ENCODE measurements at regions not wholly inside any gene's neighbourhood (a gene's known extent, or its start where the extent isn't known, plus 50 kb on each side); places are given as distances from the start of the nearest gene placed in this dataset.

DNA sequence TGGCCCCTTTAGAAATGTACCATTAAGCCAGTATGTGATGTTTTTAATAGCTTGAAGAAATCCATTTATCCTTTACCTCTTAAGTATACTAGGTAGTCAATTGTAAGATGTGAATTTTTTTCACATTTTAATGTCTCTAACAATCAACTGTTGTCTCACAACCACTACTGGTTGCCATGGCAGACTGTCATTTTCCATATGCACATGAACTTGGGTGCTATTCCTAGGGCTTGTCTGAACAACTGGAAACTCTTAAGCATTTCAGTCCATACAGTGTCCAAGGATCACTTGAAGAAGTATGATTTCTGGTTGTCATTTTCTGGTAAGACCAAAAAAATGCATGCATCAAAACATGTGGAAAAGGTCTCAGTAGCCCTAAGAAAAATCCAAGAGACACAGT, 315.1 kb downstream of the HHIPL2 start:
- Histone ChIP-seq H3K9me3 (no peaks in the 10 kb centered on the region), H3K27me3 (no peaks in the 10 kb centered on the region), H3K4me1 (no peaks in the 10 kb centered on the region), H3K27ac (no peak overlapping the region), H3K4me3 (no peak overlapping the region), H3K36me3 (no peaks in the 10 kb centered on the region)
- intact Hi-C loops (cut with DNase I; ENCODE audit: low total_unique reads) = no loop called here
- no peak for TF ChIP-seq POLR2A (IDR thresholded peaks at IDR 0.05)
- TF ChIP-seq, protein P1, sequence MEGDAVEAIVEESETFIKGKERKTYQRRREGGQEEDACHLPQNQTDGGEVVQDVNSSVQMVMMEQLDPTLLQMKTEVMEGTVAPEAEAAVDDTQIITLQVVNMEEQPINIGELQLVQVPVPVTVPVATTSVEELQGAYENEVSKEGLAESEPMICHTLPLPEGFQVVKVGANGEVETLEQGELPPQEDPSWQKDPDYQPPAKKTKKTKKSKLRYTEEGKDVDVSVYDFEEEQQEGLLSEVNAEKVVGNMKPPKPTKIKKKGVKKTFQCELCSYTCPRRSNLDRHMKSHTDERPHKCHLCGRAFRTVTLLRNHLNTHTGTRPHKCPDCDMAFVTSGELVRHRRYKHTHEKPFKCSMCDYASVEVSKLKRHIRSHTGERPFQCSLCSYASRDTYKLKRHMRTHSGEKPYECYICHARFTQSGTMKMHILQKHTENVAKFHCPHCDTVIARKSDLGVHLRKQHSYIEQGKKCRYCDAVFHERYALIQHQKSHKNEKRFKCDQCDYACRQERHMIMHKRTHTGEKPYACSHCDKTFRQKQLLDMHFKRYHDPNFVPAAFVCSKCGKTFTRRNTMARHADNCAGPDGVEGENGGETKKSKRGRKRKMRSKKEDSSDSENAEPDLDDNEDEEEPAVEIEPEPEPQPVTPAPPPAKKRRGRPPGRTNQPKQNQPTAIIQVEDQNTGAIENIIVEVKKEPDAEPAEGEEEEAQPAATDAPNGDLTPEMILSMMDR (IDR thresholded peaks at IDR 0.05) = no peak
- DNase-seq = no peak

DNA sequence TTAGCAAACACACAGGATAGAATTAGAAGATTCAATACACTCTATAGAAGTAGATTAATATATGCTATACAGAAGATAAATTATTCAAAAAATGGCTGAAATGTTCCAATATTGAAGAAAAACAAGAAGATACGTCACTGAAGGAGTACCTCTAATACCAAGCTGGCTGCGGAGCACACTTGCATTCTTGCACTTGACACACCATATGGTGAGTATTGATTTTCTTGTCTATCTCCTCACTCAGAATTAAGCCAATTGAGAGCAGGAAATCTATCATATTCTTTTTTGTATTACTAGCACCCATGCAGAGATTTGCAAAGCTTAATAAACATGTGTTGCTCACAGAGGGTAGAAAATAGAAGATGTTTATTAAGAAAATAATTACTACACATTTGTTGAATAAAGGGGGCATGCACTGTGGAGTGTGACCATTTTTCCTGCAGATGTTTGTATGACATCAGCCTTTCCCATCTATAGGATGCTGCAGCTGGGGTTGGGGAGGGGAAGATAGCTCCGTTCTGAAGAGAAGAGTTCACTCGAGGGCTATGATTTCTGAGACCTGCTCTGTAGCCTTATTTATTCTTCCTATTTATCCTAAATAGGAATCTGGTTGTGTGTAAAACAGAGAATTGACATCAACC, 318.1 kb downstream of the HHIPL2 start:
- intact Hi-C loops (cut with DNase I; ENCODE audit: low total_unique reads) = no loop called here
- Histone ChIP-seq H3K4me1 (no peaks in the 10 kb centered on the region), H3K27me3 (no peaks in the 10 kb centered on the region), H3K36me3 (no peaks in the 10 kb centered on the region), H3K9me3 (no peaks in the 10 kb centered on the region), H3K27ac (no peak overlapping the region), H3K4me3 (no peak overlapping the region)
- TF ChIP-seq POLR2A (IDR thresholded peaks at IDR 0.05) = no peak
- no peak for DNase-seq

DNA sequence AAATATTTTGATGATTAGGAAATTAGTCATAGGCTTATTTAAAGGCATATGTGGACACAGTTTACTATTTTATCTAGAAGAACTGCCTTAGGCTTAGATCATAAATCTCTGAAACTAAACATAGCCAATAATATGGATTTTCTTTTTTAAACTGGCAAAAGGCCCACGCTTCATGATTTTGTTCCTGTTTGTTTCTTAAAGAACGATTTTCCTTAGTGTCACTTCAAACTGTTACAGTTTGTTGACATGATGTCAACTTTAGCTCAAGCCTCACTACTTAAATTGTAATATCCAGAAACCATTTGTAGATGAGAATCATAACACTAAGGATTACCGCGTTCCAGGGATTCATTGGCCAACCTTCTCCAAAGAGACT, 322.6 kb downstream of the HHIPL2 start:
- Histone ChIP-seq H3K36me3 (no peaks in the 10 kb centered on the region), H3K27me3 (no peaks in the 10 kb centered on the region), H3K4me3 (no peak overlapping the region), H3K4me1 (no peaks in the 10 kb centered on the region), H3K9me3 (no peaks in the 10 kb centered on the region), H3K27ac (no peak overlapping the region)
- no peak for DNase-seq
- TF ChIP-seq, protein P1 (IDR thresholded peaks at IDR 0.05) = no peak
- intact Hi-C loops (cut with DNase I; ENCODE audit: low total_unique reads) = no loop called here

DNA sequence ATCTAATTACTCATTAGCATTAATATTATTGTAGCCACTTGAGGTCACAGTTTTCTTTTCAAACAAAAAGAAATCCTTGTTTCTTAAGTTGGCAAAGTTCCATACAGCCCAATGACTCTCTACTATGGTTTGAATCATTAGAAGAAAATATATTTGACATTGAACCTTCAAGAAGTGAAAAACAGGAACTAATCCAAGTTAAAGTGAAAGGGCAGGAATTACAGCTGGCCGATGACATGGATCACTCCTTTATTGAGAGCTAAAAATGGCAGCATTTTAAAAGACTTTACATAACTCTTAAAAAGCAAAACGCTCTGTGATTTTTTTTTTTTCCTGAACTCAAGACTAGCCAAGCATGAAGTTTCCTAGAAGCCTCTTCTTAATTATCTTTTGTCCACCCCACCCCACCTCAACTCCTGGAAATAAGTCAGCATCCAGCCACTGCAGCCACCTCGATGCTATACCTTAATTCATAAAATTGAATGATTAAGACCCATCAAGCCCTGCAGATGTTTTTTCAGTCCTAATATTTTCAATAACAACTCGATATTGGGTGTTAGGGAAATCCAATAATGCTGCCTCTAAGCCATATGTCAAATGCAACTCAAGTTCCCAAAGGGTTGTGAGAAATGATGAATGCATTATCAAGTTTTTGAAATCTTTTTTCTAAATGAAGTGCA, 323.1 kb downstream of the HHIPL2 start:
- H3K4me3 ChIP-seq = no peak overlapping the region
- H3K4me1 ChIP-seq = no peaks in the 10 kb centered on the region
- H3K27me3 ChIP-seq = no peaks in the 10 kb centered on the region
- no peaks in the 10 kb centered on the region for H3K9me3 ChIP-seq
- H3K27ac ChIP-seq = no peak overlapping the region
- intact Hi-C loops (cut with DNase I; ENCODE audit: low total_unique reads) = no loop called here
- TF ChIP-seq, protein P1 (IDR thresholded peaks at IDR 0.05) = no peak
- TF ChIP-seq POLR2A (IDR thresholded peaks at IDR 0.05) = no peak
- no peak for DNase-seq
- H3K36me3 ChIP-seq = no peaks in the 10 kb centered on the region

DNA sequence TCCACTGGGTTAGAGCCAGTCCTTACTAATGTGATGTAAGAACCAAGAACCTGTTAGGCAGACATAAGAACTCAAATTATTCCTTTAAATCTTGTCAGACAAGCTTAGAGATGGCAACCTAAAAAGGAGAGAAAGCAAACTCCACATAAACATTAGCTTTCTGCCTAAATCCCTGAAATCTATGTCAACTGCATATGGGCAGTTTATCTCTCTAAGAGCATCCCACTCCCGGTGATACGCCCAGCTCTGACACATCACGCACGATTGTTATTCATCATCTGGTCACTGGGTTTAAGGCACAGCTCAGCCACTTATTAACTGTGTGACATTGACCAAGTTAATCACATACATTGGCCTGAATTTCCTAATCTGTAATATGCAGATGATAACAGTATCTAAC, 323.7 kb downstream of the HHIPL2 start:
- no peak for TF ChIP-seq POLR2A (IDR thresholded peaks at IDR 0.05)
- TF ChIP-seq, protein P1 (IDR thresholded peaks at IDR 0.05) = no peak
- Histone ChIP-seq H3K4me3 (no peak overlapping the region), H3K9me3 (no peaks in the 10 kb centered on the region), H3K27ac (no peak overlapping the region), H3K27me3 (no peaks in the 10 kb centered on the region), H3K4me1 (no peaks in the 10 kb centered on the region), H3K36me3 (no peaks in the 10 kb centered on the region)
- no peak for DNase-seq
- intact Hi-C loops (cut with DNase I; ENCODE audit: low total_unique reads) = no loop called here

All from uterus (tissue), 3 donors.